ENCODE measurements at regions not wholly inside any gene's neighbourhood (a gene's known extent, or its start where the extent isn't known, plus 50 kb on each side); places are given as distances from the start of the nearest gene placed in this dataset.

DNA sequence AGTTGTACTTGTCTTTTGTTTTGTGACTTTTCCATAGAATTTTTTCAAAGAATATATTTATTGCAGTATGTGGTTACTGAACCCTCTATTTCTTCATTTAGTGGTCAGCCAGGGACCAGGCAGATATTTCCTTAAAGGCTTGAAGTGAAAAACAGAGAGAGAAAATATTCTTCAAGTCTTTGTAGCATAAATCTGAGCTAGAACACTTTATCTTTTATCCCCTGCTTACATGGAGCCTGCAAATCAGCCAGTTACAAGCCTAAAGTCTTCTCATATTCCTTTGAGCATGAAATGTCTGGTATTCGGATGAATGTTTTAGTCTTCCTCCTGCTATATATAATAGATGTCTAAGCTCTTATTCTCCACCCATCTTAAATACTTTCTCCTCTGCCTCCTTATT is 1557.5 kb upstream of the ACVR2A start:
- no peak for DNase-seq (ENCODE audit: low spot score)
- Mint-ChIP-seq H3K36me3 (ENCODE audit: low read depth) (no peaks in the 10 kb centered on the region), H3K4me1 (ENCODE audit: low read depth) (no peaks in the 10 kb centered on the region), H3K27me3 (ENCODE audit: insufficient read depth) (no peaks in the 10 kb centered on the region), H3K9me3 (peaks cover 3% of the 10 kb centered on the region), H3K27ac (no peak overlapping the region), H3K4me3 (no peak overlapping the region)
- intact Hi-C loops (cut with micrococcal nuclease), result no loop called here

DNA sequence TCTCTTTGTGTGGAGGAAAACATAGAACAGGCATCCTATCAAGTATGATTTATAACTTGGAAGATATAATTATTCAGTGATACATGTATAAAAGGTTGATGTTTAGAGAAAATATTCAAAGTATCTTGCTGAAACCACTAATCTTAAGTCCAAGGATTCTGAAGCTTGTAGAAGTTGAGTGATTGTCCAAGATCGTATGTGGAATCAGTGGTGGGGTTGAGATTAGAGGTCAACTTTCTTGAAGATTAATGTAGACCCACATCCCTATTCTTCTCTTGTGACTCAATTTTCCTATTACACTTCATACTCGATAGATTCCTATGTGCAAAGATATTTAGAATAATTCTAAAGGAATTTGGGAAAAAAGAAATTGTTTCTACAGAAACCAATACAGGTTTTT is 1565.9 kb upstream of the ACVR2A start:
- intact Hi-C loops (cut with micrococcal nuclease), result no loop called here
- Mint-ChIP-seq H3K4me1 (ENCODE audit: low read depth) (no peaks in the 10 kb centered on the region), H3K4me3 (no peak overlapping the region), H3K27ac (no peak overlapping the region), H3K9me3 (no peaks in the 10 kb centered on the region), H3K36me3 (ENCODE audit: low read depth) (no peaks in the 10 kb centered on the region), H3K27me3 (ENCODE audit: insufficient read depth) (no peaks in the 10 kb centered on the region)
- no peak for DNase-seq (ENCODE audit: low spot score)

DNA sequence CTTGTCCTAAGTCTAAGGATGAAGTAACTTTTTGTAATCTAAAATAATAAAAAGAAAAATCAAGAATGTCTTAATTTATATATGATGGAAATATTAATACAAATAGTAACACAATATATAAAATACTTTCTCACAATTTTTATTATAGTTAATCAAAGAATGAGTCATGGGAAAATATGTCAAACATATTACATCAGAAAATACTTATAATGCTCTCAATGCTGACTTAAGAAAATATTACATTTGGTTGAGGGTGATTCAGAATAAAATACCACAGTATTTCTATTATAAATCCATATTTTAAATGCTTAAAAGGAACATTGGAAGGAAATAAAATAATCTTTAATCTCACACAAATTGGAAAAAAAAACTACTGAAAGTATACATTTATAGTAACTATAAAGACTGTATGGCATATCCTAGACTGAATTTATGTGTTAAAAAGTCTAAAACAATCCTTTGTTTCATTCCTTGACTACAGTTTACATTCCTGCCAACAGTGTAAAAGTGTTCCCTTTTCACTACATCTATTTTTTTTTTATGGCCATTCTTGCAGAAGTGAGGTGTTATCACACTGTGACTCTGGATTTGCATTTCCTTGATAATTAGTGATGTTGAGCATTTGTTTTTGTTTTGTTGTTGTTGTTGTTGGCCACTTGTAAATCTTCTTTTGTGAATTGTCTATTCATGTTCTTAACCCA is 1573.5 kb upstream of the ACVR2A start:
- H3K4me1 Mint-ChIP-seq (ENCODE audit: low read depth), result no peaks in the 10 kb centered on the region
- H3K36me3 Mint-ChIP-seq (ENCODE audit: low read depth), result no peaks in the 10 kb centered on the region
- no peak overlapping the region for H3K27ac Mint-ChIP-seq
- no peak overlapping the region for H3K4me3 Mint-ChIP-seq
- intact Hi-C loops (cut with micrococcal nuclease), result no loop called here
- H3K27me3 Mint-ChIP-seq (ENCODE audit: insufficient read depth), result no peaks in the 10 kb centered on the region
- H3K9me3 Mint-ChIP-seq, result no peaks in the 10 kb centered on the region
- DNase-seq (ENCODE audit: low spot score), result no peak

DNA sequence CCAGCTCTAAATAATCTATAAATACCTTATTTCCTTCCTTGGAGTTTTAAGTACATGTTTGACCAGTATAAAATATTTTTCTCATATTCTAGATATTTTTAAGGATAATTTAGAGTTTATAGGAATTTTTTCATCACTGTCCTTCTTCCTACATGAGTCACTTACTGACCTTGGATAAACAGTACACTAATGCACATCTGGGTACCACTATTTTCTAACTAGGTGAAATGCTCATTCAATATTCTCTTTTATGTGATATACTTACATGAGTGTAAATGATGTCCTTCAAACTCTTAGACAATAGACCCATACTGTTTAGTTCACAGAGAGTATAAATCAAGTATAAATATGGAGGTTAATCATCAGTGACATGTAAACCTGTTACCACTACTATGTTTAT is 1574.2 kb upstream of the ACVR2A start:
- no peak for DNase-seq (ENCODE audit: low spot score)
- intact Hi-C loops (cut with micrococcal nuclease), result no loop called here
- Mint-ChIP-seq H3K27me3 (ENCODE audit: insufficient read depth) (no peaks in the 10 kb centered on the region), H3K4me1 (ENCODE audit: low read depth) (no peaks in the 10 kb centered on the region), H3K27ac (no peak overlapping the region), H3K9me3 (no peaks in the 10 kb centered on the region), H3K4me3 (no peak overlapping the region), H3K36me3 (ENCODE audit: low read depth) (no peaks in the 10 kb centered on the region)

DNA sequence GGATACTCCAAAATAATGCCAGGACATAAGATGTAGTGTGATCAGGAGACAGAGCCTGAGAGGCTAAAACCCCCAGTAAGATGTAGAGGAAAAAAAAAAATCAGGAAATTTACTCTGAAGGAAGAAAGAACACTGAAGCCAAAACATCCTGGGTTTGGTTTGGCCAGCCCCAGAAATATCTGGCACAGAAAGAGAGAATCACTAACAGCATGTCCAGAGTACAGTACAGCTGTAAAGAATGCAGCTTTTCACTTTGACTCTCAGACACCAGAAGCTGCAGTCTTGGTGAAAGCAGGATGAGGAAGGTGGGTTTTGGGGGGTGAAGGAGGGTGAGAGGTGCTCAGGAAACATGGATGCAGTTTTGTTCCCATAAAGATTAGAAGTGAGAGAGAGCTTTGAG is 1577.7 kb upstream of the ACVR2A start:
- H3K36me3 Mint-ChIP-seq (ENCODE audit: low read depth), result no peaks in the 10 kb centered on the region
- H3K27me3 Mint-ChIP-seq (ENCODE audit: insufficient read depth), result no peaks in the 10 kb centered on the region
- no peaks in the 10 kb centered on the region for H3K4me1 Mint-ChIP-seq (ENCODE audit: low read depth)
- H3K4me3 Mint-ChIP-seq, result no peak overlapping the region
- no peak overlapping the region for H3K27ac Mint-ChIP-seq
- intact Hi-C loops (cut with micrococcal nuclease), result no loop called here
- no peaks in the 10 kb centered on the region for H3K9me3 Mint-ChIP-seq
- DNase-seq (ENCODE audit: low spot score), result no peak

DNA sequence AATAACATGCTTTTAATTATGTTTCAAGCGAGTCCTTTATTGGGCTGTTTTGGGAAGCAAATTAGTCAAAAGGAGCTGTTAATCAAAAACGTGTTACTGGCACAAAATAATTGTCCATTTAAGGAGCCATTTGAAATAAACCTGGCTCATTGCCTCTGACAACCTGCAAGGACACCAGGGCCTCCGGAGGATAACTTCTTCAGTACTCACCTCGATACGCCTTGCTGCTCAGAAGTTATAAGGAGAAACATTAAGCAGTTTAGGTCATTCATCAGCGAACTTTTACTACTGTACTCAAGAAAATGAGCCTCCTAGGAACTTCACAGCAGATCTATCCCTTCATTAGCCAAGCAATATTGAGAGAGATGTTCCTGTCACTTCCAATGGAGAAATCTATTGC is 1579.2 kb upstream of the ACVR2A start:
- intact Hi-C loops (cut with micrococcal nuclease), result no loop called here
- no peak overlapping the region for H3K27ac Mint-ChIP-seq
- no peaks in the 10 kb centered on the region for H3K4me1 Mint-ChIP-seq (ENCODE audit: low read depth)
- no peaks in the 10 kb centered on the region for H3K9me3 Mint-ChIP-seq
- H3K4me3 Mint-ChIP-seq, result no peak overlapping the region
- H3K27me3 Mint-ChIP-seq (ENCODE audit: insufficient read depth), result no peaks in the 10 kb centered on the region
- H3K36me3 Mint-ChIP-seq (ENCODE audit: low read depth), result no peaks in the 10 kb centered on the region
- no peak for DNase-seq (ENCODE audit: low spot score)

DNA sequence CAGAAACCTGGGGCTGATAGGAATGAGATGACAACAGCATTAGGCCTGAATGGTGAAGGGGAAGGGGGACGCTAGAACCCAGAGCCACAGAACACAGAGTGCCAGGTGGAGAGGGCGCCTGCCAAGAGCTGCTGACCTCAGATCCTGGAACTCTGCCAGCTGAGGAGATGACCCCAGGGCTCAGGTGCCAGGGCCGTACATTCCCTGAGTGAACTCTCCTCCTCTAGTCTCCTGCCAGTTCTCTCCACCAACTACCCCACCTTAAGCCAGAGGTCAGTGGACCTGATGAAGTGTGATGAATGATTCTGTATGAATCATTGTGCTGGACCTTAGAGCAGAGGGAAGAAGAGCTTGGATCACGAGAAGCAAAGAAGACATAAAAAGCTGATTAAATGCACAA is 1582.2 kb upstream of the ACVR2A start:
- Mint-ChIP-seq H3K4me1 (ENCODE audit: low read depth) (no peaks in the 10 kb centered on the region), H3K36me3 (ENCODE audit: low read depth) (no peaks in the 10 kb centered on the region), H3K27me3 (ENCODE audit: insufficient read depth) (no peaks in the 10 kb centered on the region), H3K9me3 (no peaks in the 10 kb centered on the region), H3K27ac (no peak overlapping the region), H3K4me3 (no peak overlapping the region)
- intact Hi-C loops (cut with micrococcal nuclease), result no loop called here
- no peak for DNase-seq (ENCODE audit: low spot score)

DNA sequence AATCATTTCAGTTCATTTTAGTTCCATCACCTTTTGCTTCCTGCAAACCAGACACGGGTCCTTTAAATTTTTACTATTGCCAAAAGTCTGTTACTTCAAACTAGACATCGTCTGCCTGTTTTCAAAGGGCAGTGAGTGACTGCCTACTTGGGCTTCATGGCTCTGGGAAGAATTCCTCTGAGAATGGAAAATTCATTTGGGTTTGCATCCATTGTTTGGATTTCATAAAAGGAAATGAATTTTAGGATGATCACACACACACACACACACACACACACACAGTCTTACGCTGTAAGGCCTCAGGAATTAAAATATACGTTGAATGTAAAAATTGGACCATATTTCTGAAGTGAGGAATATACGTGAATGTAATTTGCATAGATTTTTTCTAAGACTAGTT is 1584.3 kb upstream of the ACVR2A start:
- H3K4me3 Mint-ChIP-seq, result no peak overlapping the region
- no peaks in the 10 kb centered on the region for H3K27me3 Mint-ChIP-seq (ENCODE audit: insufficient read depth)
- no peak for DNase-seq (ENCODE audit: low spot score)
- no peak overlapping the region for H3K27ac Mint-ChIP-seq
- H3K9me3 Mint-ChIP-seq, result no peaks in the 10 kb centered on the region
- H3K36me3 Mint-ChIP-seq (ENCODE audit: low read depth), result no peaks in the 10 kb centered on the region
- intact Hi-C loops (cut with micrococcal nuclease), result no loop called here
- no peaks in the 10 kb centered on the region for H3K4me1 Mint-ChIP-seq (ENCODE audit: low read depth)

DNA sequence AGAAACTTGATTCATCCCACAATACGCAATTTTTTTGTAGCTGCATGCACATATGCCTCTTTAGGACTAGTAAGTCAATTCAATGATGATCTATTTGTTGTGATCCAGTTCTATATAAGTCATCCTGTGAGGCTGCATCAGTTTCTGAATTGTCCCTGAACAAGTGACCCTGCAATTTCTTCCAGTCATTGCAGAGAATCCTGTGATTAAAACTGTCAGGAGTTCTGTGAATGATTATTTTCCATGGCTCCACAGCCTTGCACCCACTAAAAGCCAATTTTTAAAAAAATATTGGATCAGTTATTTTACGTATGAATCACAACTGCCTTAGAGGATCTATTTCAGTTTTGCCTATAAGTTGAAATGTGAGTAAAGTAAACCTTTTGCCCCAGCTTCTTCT is 1585.0 kb upstream of the ACVR2A start:
- Mint-ChIP-seq H3K9me3 (no peaks in the 10 kb centered on the region), H3K4me3 (no peak overlapping the region), H3K27me3 (ENCODE audit: insufficient read depth) (no peaks in the 10 kb centered on the region), H3K4me1 (ENCODE audit: low read depth) (no peaks in the 10 kb centered on the region), H3K27ac (no peak overlapping the region), H3K36me3 (ENCODE audit: low read depth) (no peaks in the 10 kb centered on the region)
- intact Hi-C loops (cut with micrococcal nuclease), result no loop called here
- DNase-seq (ENCODE audit: low spot score), result no peak

DNA sequence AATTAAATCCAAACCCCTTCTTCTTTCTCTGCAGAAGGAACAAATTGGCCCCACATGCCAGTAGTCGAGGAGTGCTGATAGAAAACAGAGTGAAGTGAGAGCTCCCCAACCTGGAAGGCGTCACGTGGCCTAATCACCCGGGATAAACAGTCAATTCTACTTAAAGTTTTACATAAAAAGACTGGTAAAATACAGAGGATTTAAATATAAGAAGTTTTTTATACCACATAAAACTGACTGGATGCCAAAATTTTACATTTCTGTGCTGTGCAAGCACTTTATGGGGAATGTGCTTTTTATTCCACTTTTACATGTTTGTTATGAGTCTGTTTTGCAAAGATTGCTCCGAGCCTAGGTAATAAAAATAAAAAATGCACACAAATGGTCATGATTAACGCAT is 1586.8 kb upstream of the ACVR2A start:
- no peaks in the 10 kb centered on the region for H3K4me1 Mint-ChIP-seq (ENCODE audit: low read depth)
- no peaks in the 10 kb centered on the region for H3K9me3 Mint-ChIP-seq
- DNase-seq (ENCODE audit: low spot score), result no peak
- no peaks in the 10 kb centered on the region for H3K27me3 Mint-ChIP-seq (ENCODE audit: insufficient read depth)
- intact Hi-C loops (cut with micrococcal nuclease), result no loop called here
- no peak overlapping the region for H3K27ac Mint-ChIP-seq
- H3K4me3 Mint-ChIP-seq, result no peak overlapping the region
- no peaks in the 10 kb centered on the region for H3K36me3 Mint-ChIP-seq (ENCODE audit: low read depth)

DNA sequence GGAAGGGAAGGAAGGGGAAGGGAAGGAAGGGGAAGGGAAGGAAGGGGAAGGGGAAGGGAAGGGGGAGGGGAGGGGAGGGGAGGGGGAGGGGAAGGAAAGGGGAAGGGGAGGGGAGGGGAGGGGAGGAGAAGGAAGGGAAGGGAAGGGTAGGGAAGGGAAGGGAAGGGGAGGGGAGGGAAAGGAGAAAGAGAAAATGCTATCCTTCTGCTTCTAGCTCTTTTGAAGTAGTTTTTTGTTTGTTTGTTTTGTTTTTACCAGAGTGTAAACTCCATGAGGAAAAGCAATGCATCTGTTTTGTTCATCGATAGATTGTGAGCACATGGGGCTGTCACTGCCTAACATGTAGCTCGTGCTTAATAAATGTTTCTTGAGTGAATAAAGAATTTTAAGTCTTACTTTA is 1592.7 kb upstream of the ACVR2A start:
- intact Hi-C loops (cut with micrococcal nuclease), result no loop called here
- H3K4me3 Mint-ChIP-seq, result no peak overlapping the region
- no peak for DNase-seq (ENCODE audit: low spot score)
- H3K27ac Mint-ChIP-seq, result no peak overlapping the region
- H3K27me3 Mint-ChIP-seq (ENCODE audit: insufficient read depth), result no peaks in the 10 kb centered on the region
- no peaks in the 10 kb centered on the region for H3K36me3 Mint-ChIP-seq (ENCODE audit: low read depth)
- H3K9me3 Mint-ChIP-seq, result no peaks in the 10 kb centered on the region
- no peaks in the 10 kb centered on the region for H3K4me1 Mint-ChIP-seq (ENCODE audit: low read depth)

DNA sequence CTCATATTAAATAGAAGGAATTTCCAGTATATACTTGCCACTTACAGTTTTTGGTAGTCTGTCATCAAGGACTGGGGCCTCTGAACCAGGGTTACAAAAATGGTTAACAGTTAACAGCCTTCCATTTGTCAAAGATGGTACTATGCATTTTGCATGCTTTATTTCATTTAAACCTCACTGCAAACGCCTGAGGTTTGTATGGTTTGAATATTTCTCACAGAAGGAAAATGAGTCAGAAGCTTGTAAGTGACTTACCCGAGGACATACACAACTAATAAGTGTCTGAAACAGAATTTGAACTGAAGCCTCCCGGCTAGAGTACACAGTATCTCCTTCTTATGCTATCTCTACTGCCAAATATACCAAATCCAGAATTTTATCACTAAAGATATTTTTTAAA is 1593.5 kb upstream of the ACVR2A start:
- Mint-ChIP-seq H3K27me3 (ENCODE audit: insufficient read depth) (no peaks in the 10 kb centered on the region), H3K4me3 (no peak overlapping the region), H3K4me1 (ENCODE audit: low read depth) (no peaks in the 10 kb centered on the region), H3K27ac (no peak overlapping the region), H3K36me3 (ENCODE audit: low read depth) (no peaks in the 10 kb centered on the region), H3K9me3 (no peaks in the 10 kb centered on the region)
- DNase-seq (ENCODE audit: low spot score), result no peak
- intact Hi-C loops (cut with micrococcal nuclease), result no loop called here

DNA sequence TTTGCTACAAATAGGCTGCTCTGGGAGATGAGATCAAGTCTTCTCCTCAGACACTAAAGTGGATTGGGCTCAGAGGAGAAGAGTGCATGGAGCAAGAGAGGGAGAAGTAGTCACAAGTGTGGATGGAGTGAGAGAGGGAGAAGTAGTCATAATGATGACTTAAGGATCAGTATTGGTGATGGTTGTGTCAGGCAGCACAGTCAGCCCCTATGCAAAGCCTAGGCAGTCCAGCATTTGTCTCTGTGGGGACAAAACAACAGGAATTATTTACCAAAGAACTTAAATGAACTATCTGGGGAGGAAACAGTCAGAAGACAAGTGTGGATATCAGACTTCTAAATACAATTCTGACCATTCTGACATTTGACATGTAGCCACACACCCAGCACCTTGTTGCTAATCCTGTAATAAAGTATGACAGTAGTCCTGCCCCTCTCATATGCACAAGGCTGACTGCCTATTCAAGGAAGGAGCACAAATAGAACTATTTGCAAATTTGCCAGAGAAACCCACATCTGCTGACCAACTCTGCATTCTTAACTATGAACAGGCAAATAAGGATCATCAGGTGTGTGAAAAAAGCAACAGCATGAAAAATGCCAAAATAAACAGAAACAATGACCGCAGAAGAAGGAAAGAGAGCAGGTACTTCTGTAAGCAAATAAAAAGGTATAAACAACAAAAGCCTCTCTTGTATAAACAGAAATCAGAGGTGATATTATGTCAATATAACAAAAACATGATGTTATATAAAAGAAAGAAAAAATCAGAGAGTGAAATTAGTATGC is 1597.9 kb upstream of the ACVR2A start:
- no peaks in the 10 kb centered on the region for H3K9me3 Mint-ChIP-seq
- no peaks in the 10 kb centered on the region for H3K36me3 Mint-ChIP-seq (ENCODE audit: low read depth)
- no peak overlapping the region for H3K4me3 Mint-ChIP-seq
- H3K27ac Mint-ChIP-seq, result no peak overlapping the region
- H3K27me3 Mint-ChIP-seq (ENCODE audit: insufficient read depth), result peaks cover under 1% of the 10 kb centered on the region
- no peak for DNase-seq (ENCODE audit: low spot score)
- intact Hi-C loops (cut with micrococcal nuclease), result no loop called here
- H3K4me1 Mint-ChIP-seq (ENCODE audit: low read depth), result no peaks in the 10 kb centered on the region

Measured in activated T-helper 1 cell treated with anti-CD3 and anti-CD28 coated beads, Interleukin-12 subunit alpha, Interleukin-12 subunit beta, Interleukin-2, Interleukin-4 antibody, amounts not matched to agents 30 ng/mL and 10 ng/mL and 1 ng/mL, durations not matched to agents 14 hours and 24 hours and 36 hours (primary cell).